ENCODE measurements at regions not wholly inside any gene's neighbourhood (a gene's known extent, or its start where the extent isn't known, plus 50 kb on each side); places are given as distances from the start of the nearest gene placed in this dataset.

DNA sequence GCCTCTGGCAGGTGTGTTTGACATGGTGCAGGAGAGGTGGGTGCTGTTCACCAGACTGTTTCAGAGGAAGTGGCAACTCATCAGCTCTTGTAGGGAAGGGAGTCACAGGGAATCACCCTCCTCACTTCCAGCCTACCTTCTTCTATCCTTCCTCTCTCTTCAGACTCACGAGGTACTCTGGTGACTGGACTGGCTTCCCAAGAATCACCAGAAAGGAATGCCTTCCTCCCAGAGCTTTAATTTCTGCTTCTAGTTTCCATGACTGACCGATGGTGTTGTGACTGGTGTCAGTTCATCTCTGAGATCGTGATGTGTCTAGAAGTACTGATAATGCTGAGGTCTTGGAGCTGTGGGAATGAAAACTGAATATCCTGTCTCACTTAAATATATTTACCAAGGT, 247.3 kb downstream of the KCTD12 start:
- Mint-ChIP-seq H3K36me3 (ENCODE audit: low read depth) (no peaks in the 10 kb centered on the region), H3K27ac (no peak overlapping the region), H3K27me3 (no peaks in the 10 kb centered on the region), H3K9me3 (no peaks in the 10 kb centered on the region), H3K4me3 (no peak overlapping the region), H3K4me1 (ENCODE audit: low read depth) (no peaks in the 10 kb centered on the region)
- DNase-seq (no peak), ATAC-seq (no peak)
- ChIA-PET CTCF (no interaction called here), POLR2A (no interaction called here)
- TF ChIP-seq, protein P1, sequence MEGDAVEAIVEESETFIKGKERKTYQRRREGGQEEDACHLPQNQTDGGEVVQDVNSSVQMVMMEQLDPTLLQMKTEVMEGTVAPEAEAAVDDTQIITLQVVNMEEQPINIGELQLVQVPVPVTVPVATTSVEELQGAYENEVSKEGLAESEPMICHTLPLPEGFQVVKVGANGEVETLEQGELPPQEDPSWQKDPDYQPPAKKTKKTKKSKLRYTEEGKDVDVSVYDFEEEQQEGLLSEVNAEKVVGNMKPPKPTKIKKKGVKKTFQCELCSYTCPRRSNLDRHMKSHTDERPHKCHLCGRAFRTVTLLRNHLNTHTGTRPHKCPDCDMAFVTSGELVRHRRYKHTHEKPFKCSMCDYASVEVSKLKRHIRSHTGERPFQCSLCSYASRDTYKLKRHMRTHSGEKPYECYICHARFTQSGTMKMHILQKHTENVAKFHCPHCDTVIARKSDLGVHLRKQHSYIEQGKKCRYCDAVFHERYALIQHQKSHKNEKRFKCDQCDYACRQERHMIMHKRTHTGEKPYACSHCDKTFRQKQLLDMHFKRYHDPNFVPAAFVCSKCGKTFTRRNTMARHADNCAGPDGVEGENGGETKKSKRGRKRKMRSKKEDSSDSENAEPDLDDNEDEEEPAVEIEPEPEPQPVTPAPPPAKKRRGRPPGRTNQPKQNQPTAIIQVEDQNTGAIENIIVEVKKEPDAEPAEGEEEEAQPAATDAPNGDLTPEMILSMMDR (IDR thresholded peaks at IDR 0.05): no peak
- intact Hi-C loops (cut with micrococcal nuclease): no loop called here

DNA sequence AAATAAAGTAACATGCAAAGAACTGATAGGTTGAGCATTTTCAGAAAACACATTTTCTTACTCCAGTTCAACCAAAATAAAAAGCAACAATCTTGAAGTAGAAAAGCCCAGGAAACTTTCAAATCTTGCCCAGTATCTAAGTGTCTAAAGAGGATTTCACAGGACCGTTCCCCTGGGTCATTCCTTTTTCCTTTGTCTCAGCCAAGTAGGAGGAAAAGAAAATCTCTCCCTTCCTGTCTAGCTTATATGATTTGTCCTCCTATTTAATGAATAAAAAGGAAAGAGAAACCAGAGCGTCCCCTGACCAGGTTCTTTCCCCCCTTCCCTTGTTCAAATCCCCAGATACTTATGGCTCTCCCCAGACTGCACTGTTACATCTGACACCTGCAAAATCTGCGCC, 248.0 kb downstream of the KCTD12 start:
- CTCF ChIA-PET: interaction anchor here (0.6 kb wide), 1 partner anchor 22 kb away, joined by 3 read pairs; no protein-coding TSS in a partner anchor
- no peaks in the 10 kb centered on the region for H3K36me3 Mint-ChIP-seq (ENCODE audit: low read depth)
- H3K9me3 Mint-ChIP-seq: no peaks in the 10 kb centered on the region

DNA sequence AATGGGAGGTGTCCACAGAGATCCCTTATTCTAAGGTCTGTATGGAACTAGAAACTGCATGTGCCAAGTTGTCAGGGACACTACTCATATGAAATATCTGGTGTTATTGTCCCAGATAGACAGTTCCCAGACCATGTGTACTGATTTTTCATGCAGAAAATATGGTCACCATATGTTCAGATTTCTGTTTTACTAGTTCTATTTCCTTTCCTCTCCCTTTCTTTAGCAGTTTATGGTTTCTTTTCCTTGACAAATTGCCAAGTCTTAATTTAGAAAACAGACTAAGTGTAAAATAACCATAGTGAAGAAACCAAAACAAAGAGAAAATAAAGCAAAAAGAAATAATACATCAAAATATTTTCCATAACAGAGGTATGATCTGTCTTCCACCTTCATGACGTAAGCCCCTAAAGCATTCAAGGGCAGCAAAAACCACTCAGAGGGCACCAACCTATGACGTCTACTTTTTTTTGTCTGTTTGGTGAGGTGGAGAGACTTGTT, 248.5 kb downstream of the KCTD12 start:
- TF ChIP-seq, protein P1 (IDR thresholded peaks at IDR 0.05): no peak
- CTCF ChIA-PET: interaction anchor here (0.6 kb wide), 1 partner anchor 22 kb away, joined by 3 read pairs; no protein-coding TSS in a partner anchor
- no peak overlapping the region for H3K4me3 Mint-ChIP-seq
- intact Hi-C loops (cut with micrococcal nuclease): no loop called here
- H3K36me3 Mint-ChIP-seq (ENCODE audit: low read depth): no peaks in the 10 kb centered on the region
- no peak for ATAC-seq
- H3K9me3 Mint-ChIP-seq: no peaks in the 10 kb centered on the region
- no peak overlapping the region for H3K27ac Mint-ChIP-seq
- POLR2A ChIA-PET: no interaction called here
- no peak for DNase-seq
- no peaks in the 10 kb centered on the region for H3K27me3 Mint-ChIP-seq
- H3K4me1 Mint-ChIP-seq (ENCODE audit: low read depth): no peaks in the 10 kb centered on the region

More for the DNA sequence above, 248.0 kb downstream of the KCTD12 start:
- ATAC-seq: no peak
- TF ChIP-seq, protein P1 (IDR thresholded peaks at IDR 0.05): no peak
- Mint-ChIP-seq H3K4me1 (ENCODE audit: low read depth) (no peaks in the 10 kb centered on the region), H3K27ac (no peak overlapping the region), H3K27me3 (no peaks in the 10 kb centered on the region), H3K4me3 (no peak overlapping the region)
- no peak for DNase-seq
- intact Hi-C loops (cut with micrococcal nuclease): no loop called here
- POLR2A ChIA-PET: no interaction called here

DNA sequence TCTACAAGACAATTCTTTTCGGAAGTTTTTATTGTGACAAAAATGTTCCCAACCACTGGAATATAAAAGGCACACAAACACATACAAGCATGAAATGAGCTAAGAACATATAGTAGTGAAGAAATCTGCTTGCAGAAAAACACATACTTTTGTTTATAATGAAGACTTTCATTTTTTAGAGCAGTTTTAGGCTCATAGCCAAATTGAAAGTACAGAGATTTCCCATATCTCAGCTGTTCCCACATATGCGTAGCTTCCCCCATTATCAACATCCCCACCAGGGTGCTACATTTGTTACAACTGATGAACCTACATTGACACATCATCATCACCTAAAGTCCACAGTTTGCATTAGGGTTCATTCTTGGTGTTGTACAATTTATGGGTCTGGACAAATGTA, 249.4 kb downstream of the KCTD12 start:
- Mint-ChIP-seq H3K4me1 (ENCODE audit: low read depth) (no peaks in the 10 kb centered on the region), H3K36me3 (ENCODE audit: low read depth) (no peaks in the 10 kb centered on the region), H3K9me3 (no peaks in the 10 kb centered on the region), H3K27ac (no peak overlapping the region), H3K4me3 (no peak overlapping the region), H3K27me3 (no peaks in the 10 kb centered on the region)
- DNase-seq (no peak), ATAC-seq (no peak)
- intact Hi-C loops (cut with micrococcal nuclease): no loop called here
- ChIA-PET POLR2A (no interaction called here), CTCF (no interaction called here)
- TF ChIP-seq, protein P1 (IDR thresholded peaks at IDR 0.05): no peak

DNA sequence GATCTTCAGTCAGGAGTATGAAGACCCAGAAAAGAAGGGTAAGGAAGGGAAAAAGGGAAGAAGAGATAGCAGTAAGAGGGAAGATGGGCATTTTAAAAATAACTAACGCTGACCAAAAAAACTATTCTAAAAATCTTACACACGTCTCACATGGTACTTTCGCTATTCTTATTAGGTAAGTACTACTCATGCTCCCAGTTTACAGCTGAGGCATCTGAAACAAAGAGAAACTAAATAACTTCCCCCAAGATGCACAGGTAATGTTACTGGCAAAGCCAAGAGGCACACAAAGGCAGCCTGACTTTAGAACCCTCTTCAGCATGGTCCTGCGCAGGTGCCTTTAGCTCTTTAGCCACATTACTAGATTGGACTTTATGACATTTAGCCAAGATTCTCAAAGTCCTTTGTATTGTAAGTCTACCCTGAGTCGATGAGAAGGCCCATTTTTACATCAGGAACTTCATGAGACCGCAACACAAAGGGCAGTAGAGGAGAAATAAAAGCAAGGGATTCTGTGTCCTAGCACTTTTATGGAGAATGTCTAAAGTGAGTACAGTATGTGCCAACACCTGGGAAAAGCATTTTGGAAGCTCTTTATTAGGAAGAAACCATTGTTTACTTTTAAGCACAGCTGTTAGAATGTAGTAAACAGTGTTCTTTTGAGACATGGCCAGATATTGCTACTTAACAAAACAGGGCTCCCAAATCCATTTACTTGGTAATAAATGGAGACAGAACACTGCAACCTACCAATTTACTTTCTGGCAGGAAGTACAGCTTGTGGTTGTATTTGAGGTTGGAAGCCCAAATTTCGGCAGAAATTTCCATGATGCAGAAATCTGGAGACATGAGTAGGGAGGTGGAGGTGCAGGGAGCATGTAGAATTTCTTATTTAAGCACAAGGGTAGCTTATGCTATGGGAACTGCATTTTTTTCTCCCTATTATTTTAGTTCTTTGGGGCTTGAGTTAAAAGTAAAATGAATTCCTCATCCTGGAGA, 250.7 kb downstream of the KCTD12 start:
- Mint-ChIP-seq H3K9me3 (no peaks in the 10 kb centered on the region), H3K4me3 (no peak overlapping the region), H3K4me1 (ENCODE audit: low read depth) (no peaks in the 10 kb centered on the region), H3K36me3 (ENCODE audit: low read depth) (no peaks in the 10 kb centered on the region), H3K27ac (no peak overlapping the region), H3K27me3 (peaks cover 2% of the 10 kb centered on the region)
- no peak for DNase-seq
- TF ChIP-seq, protein P1 (IDR thresholded peaks at IDR 0.05): no peak
- ATAC-seq: no peak
- POLR2A ChIA-PET: no interaction called here
- intact Hi-C loops (cut with micrococcal nuclease): no loop called here
- CTCF ChIA-PET: interaction anchor here (1.3 to 1.5 kb wide), 2 partner anchors 9 to 28 kb away, joined by 3 to 4 read pairs; no protein-coding TSS in a partner anchor
